BLaER1 treated with 17β-estradiol and CSF1 and Interleukin-3, amounts not matched to agents 10 nM and 100 nM (cell line): ENCODE measurements at regions not wholly inside any gene's neighbourhood (a gene's known extent, or its start where the extent isn't known, plus 50 kb on each side); places are given as distances from the start of the nearest gene placed in this dataset.

Source experiments
- H3K27ac ChIP-seq, 11 experiments: shearing (Covaris generic); formaldehyde crosslinking; 2 replicates each; pipeline ENCODE4 v1.8.1; 2022
- H3K27me3 ChIP-seq, 11 experiments: shearing (Covaris generic); formaldehyde crosslinking; 2 replicates each; pipeline ENCODE4 v1.8.1; 2022
- H3K36me3 ChIP-seq, 11 experiments: shearing (Covaris generic); formaldehyde crosslinking; 2 replicates each; pipeline ENCODE4 v1.8.1; 2022
- H3K4me1 ChIP-seq, 10 experiments: shearing (Covaris generic); formaldehyde crosslinking; 2 replicates each; pipeline ENCODE4 v1.8.1; 2022
- H3K4me2 ChIP-seq, 11 experiments: shearing (Covaris generic); formaldehyde crosslinking; 2 replicates each; pipeline ENCODE4 v1.8.1; 2022
- H3K4me3 ChIP-seq, 10 experiments: shearing (Covaris generic); formaldehyde crosslinking; 2 replicates each; pipeline ENCODE4 v1.8.1; 2022
- H3K9ac ChIP-seq, 11 experiments: shearing (Covaris generic); formaldehyde crosslinking; 2 replicates each; pipeline ENCODE4 v1.8.1; 2022
- H3K9me3 ChIP-seq, 11 experiments: shearing (Covaris generic); formaldehyde crosslinking; replicated peaks in 1 of 11; 2 replicates each; pipeline ENCODE4 v1.8.1; 2022
- H4K20me1 ChIP-seq, 11 experiments: shearing (Covaris generic); formaldehyde crosslinking; 2 replicates each; pipeline ENCODE4 v1.8.1; 2022
- Cebpa-rat ChIP-seq, 11 experiments: shearing (Covaris generic); IDR thresholded peaks; 2 replicates each; pipeline ENCODE4 v1.8.1; 2022

- Histone ChIP-seq H4K20me1 (no peaks in the 10 kb centered on the region), H3K27ac (no peak overlapping the region), H3K9me3 (peaks cover 0 to 12% (median 8%) of the 10 kb centered on the region in 11 experiments; a peak in 10 of 22 replicates), H3K9ac (no peak overlapping the region), H3K27me3 (no peaks in the 10 kb centered on the region), H3K36me3 (no peaks in the 10 kb centered on the region), H3K4me3 (no peak overlapping the region), H3K4me2 (no peak overlapping the region), H3K4me1 (peaks cover 6 to 42% (median 11%) of the 10 kb centered on the region in 10 experiments)
- TF ChIP-seq Cebpa-rat (IDR thresholded peaks at IDR 0.05): no peak
These were observed 113.6 kb downstream of the VAPA start for GRCh38 chr18:10027461-10027860.

GRCh38 chr18:10029711-10030110 is 115.9 kb downstream of the VAPA start:
- Histone ChIP-seq H4K20me1 (no peaks in the 10 kb centered on the region), H3K4me2 (no peak overlapping the region), H3K27ac (no peak overlapping the region), H3K36me3 (no peaks in the 10 kb centered on the region), H3K27me3 (no peaks in the 10 kb centered on the region), H3K4me1 (peaks cover 28 to 48% (median 29%) of the 10 kb centered on the region in 10 experiments), H3K9ac (no peak overlapping the region), H3K9me3 (no peaks in the 10 kb centered on the region), H3K4me3 (no peak overlapping the region)
- no peak for TF ChIP-seq Cebpa-rat (IDR thresholded peaks at IDR 0.05)

GRCh38 chr18:10030816-10031541 is 117.2 kb downstream of the VAPA start:
- no peaks in the 10 kb centered on the region for H3K27me3 ChIP-seq
- H3K4me1 ChIP-seq: peaks cover 36 to 49% (median 39%) of the 10 kb centered on the region in 10 experiments
- no peak for TF ChIP-seq Cebpa-rat (IDR thresholded peaks at IDR 0.05)
- H3K4me3 ChIP-seq: no peak overlapping the region
- H3K27ac ChIP-seq: no peak overlapping the region
- H3K9me3 ChIP-seq: no peaks in the 10 kb centered on the region
- no peak overlapping the region for H3K9ac ChIP-seq
- no peak overlapping the region for H3K4me2 ChIP-seq
- H3K36me3 ChIP-seq: no peaks in the 10 kb centered on the region
- no peaks in the 10 kb centered on the region for H4K20me1 ChIP-seq

GRCh38 chr18:10032331-10033015 is 118.7 kb downstream of the VAPA start:
- Histone ChIP-seq H3K4me2 (peak overlapping the region; percentile 77 to 93 (median 85)), H3K4me3 (peak overlapping the region in 8 of 10 experiments; percentile 3 to 46 (median 40); a peak in 11 of 20 replicates), H3K4me1 (peaks cover 36 to 46% (median 38%) of the 10 kb centered on the region in 10 experiments), H3K27me3 (no peaks in the 10 kb centered on the region), H4K20me1 (no peaks in the 10 kb centered on the region), H3K9ac (peak overlapping the region; percentile 40 to 79 (median 72)), H3K36me3 (no peaks in the 10 kb centered on the region), H3K27ac (peak overlapping the region; percentile 62 to 84 (median 77)), H3K9me3 (no peaks in the 10 kb centered on the region)
- TF ChIP-seq Cebpa-rat (IDR thresholded peaks at IDR 0.05): no peak

- Histone ChIP-seq H3K9me3 (no peaks in the 10 kb centered on the region), H3K27ac (peak overlapping the region; percentile 62 to 84 (median 77); a peak in 20 of 22 replicates), H3K36me3 (no peaks in the 10 kb centered on the region), H3K4me3 (peak overlapping the region in 7 of 10 experiments; percentile 31 to 46 (median 43); a peak in 6 of 20 replicates), H3K9ac (peak overlapping the region; percentile 40 to 79 (median 72); a peak in 21 of 22 replicates), H3K4me2 (peak overlapping the region; percentile 77 to 93 (median 85)), H3K4me1 (peaks cover 36 to 46% (median 38%) of the 10 kb centered on the region in 10 experiments), H4K20me1 (no peaks in the 10 kb centered on the region), H3K27me3 (no peaks in the 10 kb centered on the region)
- TF ChIP-seq Cebpa-rat (IDR thresholded peaks at IDR 0.05): no peak
These were observed 119.2 kb downstream of the VAPA start for GRCh38 chr18:10033016-10033399.

GRCh38 chr18:10035281-10035991 is 121.6 kb downstream of the VAPA start:
- H3K9me3 ChIP-seq: no peaks in the 10 kb centered on the region
- H3K4me2 ChIP-seq: peak overlapping the region; percentile 16 to 92 (median 63); a peak in 20 of 22 replicates
- H3K9ac ChIP-seq: no peak overlapping the region
- no peaks in the 10 kb centered on the region for H3K27me3 ChIP-seq
- H3K36me3 ChIP-seq: no peaks in the 10 kb centered on the region
- no peaks in the 10 kb centered on the region for H4K20me1 ChIP-seq
- TF ChIP-seq Cebpa-rat (IDR thresholded peaks at IDR 0.05): no peak
- H3K4me1 ChIP-seq: peaks cover 36 to 46% (median 38%) of the 10 kb centered on the region in 10 experiments
- no peak overlapping the region for H3K4me3 ChIP-seq
- H3K27ac ChIP-seq: no peak overlapping the region

- no peak for TF ChIP-seq Cebpa-rat (IDR thresholded peaks at IDR 0.05)
- Histone ChIP-seq H3K4me1 (peaks cover 36 to 46% (median 39%) of the 10 kb centered on the region in 10 experiments), H3K9ac (no peak overlapping the region), H3K27me3 (no peaks in the 10 kb centered on the region), H4K20me1 (no peaks in the 10 kb centered on the region), H3K9me3 (peaks cover 0 to 5% (median 4%) of the 10 kb centered on the region in 11 experiments; a peak in 8 of 22 replicates), H3K4me3 (no peak overlapping the region), H3K36me3 (no peaks in the 10 kb centered on the region), H3K4me2 (no peak overlapping the region), H3K27ac (no peak overlapping the region)
These were observed 122.7 kb downstream of the VAPA start for GRCh38 chr18:10036479-10036878.

- no peak for TF ChIP-seq Cebpa-rat (IDR thresholded peaks at IDR 0.05)
- 0 out of 22 replicates have a peak, but pooled peaks cover 0 to 2% (median 0%) of the 10 kb centered on the region in 11 experiments for H3K36me3 ChIP-seq
These were observed 123.4 kb downstream of the VAPA start for GRCh38 chr18:10037181-10037580.

GRCh38 chr18:10038268-10038667 is 124.5 kb downstream of the VAPA start:
- H3K36me3 ChIP-seq: 0 out of 22 replicates have a peak, but pooled peaks cover 0 to 3% (median 0%) of the 10 kb centered on the region in 11 experiments
- no peak for TF ChIP-seq Cebpa-rat (IDR thresholded peaks at IDR 0.05)
- H3K27ac ChIP-seq: no peak overlapping the region
- H3K9me3 ChIP-seq: peaks cover 10 to 23% (median 17%) of the 10 kb centered on the region in 11 experiments
- no peak overlapping the region for H3K9ac ChIP-seq
- H3K4me1 ChIP-seq: peaks cover 22 to 32% (median 24%) of the 10 kb centered on the region in 10 experiments
- H4K20me1 ChIP-seq: no peaks in the 10 kb centered on the region
- no peak overlapping the region for H3K4me2 ChIP-seq
- no peak overlapping the region for H3K4me3 ChIP-seq
- no peaks in the 10 kb centered on the region for H3K27me3 ChIP-seq

More at GRCh38 chr18:10037181-10037580, 123.4 kb downstream of the VAPA start:
- H3K27ac ChIP-seq: no peak overlapping the region
- H3K4me2 ChIP-seq: no peak overlapping the region
- no peaks in the 10 kb centered on the region for H4K20me1 ChIP-seq
- peaks cover 32 to 43% (median 35%) of the 10 kb centered on the region in 10 experiments for H3K4me1 ChIP-seq
- H3K9ac ChIP-seq: no peak overlapping the region
- H3K27me3 ChIP-seq: no peaks in the 10 kb centered on the region
- peaks cover 4 to 12% (median 8%) of the 10 kb centered on the region in 11 experiments; a peak in 21 of 22 replicates for H3K9me3 ChIP-seq
- H3K4me3 ChIP-seq: no peak overlapping the region
